Astrocyte of the spinal cord (primary cell): ENCODE measurements at regions not wholly inside any gene's neighbourhood (a gene's known extent, or its start where the extent isn't known, plus 50 kb on each side); places are given as distances from the start of the nearest gene placed in this dataset.

Source experiments
- DNase-seq: peaks from one replicate; pipeline ENCODE4 v3.0.0; 2011; ENCODE audit warnings: low read depth, low spot score
- H3K4me3 ChIP-seq: 2 replicates; pipeline ENCODE4 v1.5.1; 2011; ENCODE audit warnings: low read depth, mild to moderate bottlenecking, low read length, moderate library complexity
- in situ Hi-C: cut with HindIII; loops from 2 replicates; pipeline ENCODE4 v1.10.0; 2017; ENCODE audit warnings: low sequenced_read_pairs
- TF ChIP-seq, protein P1 (sequence below): IDR thresholded peaks from 2 replicates; pipeline ENCODE4 v1.5.1; 2012; ENCODE audit warnings: low read depth, mild to moderate bottlenecking, low read length, inconsistent platforms

DNA sequence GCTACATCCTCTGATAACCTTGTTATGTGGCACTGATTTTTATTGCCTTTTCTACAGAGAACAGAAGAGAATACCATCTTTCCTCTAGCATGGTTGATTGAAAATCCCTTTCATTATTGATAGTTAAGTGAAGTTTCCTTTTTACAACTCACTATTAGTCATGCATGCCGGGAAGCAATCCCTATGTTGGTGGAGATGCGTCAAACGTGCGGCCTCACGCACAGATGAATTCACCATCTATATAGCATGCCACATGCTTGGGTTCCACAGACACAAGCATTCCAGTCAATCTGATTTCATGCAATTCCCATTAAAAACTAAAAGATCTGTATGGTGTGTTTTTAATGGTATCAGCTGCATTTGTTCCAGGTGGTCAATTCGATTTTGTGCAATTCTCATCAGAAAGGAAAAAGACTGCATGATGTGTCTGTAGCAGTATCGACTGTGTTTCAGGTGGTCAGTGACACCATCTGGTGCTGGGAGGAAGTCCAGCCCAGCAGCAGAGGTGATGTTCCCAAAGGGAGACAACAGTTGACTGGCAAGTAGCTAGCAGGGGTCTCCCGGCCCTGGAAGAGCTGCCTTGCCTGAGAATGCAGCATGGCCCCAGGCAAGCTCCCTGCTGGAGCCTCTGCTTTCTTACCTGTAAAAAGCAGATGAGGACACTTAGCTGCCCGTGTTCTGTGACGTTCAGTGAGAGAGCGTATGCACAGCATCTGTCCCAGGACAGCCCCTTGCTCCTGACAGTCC lies 151.3 kb upstream of the NCK2 start:
- in situ Hi-C loops = no loop called here
- TF ChIP-seq, protein P1, sequence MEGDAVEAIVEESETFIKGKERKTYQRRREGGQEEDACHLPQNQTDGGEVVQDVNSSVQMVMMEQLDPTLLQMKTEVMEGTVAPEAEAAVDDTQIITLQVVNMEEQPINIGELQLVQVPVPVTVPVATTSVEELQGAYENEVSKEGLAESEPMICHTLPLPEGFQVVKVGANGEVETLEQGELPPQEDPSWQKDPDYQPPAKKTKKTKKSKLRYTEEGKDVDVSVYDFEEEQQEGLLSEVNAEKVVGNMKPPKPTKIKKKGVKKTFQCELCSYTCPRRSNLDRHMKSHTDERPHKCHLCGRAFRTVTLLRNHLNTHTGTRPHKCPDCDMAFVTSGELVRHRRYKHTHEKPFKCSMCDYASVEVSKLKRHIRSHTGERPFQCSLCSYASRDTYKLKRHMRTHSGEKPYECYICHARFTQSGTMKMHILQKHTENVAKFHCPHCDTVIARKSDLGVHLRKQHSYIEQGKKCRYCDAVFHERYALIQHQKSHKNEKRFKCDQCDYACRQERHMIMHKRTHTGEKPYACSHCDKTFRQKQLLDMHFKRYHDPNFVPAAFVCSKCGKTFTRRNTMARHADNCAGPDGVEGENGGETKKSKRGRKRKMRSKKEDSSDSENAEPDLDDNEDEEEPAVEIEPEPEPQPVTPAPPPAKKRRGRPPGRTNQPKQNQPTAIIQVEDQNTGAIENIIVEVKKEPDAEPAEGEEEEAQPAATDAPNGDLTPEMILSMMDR = no peak
- DNase-seq = no peak
- H3K4me3 ChIP-seq = no peak overlapping the region

DNA sequence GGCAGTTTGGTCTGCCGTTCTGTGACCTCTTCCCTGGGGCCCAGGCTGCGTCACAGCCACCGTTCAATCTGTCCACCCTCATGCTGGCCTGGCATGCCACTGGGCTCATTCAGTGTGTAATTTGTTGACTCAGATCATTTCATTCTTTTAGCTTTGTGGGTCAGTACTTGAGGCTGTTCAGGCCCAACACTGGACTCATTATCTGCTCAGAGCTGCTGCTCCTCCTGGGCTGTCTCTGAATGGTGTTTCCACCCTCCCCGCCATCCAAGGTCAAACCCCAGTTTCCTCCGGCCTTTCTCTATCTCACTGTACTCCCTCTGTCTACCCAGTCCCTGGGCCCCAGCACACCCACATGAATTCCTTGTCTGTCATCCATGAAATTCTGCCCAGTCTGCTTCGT lies 152.4 kb upstream of the NCK2 start:
- no peak overlapping the region for H3K4me3 ChIP-seq
- in situ Hi-C loops = no loop called here

DNA sequence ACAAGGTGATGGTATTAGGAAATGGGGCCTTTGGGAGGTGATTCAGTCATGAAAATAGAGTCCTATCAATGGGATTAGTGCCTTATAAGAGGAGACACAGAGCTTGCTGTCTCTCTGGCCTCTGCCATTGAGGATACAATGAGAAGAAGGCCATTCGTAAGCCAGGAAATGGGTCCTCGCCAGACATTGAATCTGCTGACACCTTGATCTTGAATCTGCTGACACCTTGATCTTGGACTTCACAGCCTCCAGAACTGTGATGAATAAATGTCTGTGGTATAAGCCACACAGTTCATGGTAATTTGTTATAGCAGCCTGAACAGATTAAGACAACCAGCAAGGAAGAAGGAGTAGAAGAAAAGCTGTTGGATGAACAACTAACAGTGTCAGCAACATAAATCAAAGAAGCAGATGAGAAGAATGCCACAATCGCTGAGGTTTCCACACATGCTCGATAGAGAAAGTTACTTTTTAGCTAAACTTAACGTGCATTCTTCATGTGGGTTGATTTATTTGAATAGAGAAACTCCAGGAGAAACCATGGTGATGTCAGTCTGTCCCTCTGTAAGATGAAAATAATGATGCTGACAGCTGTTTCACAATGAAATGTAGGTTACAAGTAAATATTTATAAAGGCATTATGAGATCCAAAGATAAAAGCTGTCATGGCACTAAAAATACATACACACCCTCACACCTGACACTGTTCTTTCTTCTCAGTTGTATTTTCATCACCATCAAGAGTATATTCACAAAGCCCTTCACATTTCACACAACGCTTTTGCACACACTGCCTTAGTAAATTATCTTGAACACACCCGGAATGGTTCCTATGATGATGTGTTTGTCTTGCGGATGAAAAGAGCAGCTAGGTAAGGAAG lies 153.7 kb upstream of the NCK2 start:
- TF ChIP-seq, protein P1 = no peak
- in situ Hi-C loops = no loop called here
- no peak overlapping the region for H3K4me3 ChIP-seq
- DNase-seq = no peak

More for the DNA sequence above, 152.4 kb upstream of the NCK2 start:
- DNase-seq = no peak
- TF ChIP-seq, protein P1 = no peak

DNA sequence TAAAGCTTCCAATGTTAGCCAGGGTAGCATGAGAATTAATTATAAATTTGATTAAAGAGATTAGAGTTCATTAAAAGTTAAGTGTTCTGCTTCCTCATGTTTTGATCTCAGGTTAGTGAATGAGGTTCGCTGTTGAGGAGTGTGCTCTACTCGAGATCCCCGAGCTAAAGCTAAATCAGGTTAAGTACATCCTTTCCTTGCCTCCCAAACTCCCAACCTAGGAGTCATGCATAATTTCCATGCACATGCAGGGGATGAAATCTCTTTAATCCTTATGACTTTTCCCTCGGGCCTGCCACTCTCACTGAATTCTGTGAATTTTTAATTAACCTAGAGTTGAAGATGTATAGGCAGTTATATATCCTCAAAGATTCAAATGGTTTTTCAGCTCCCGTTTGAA lies 156.1 kb upstream of the NCK2 start:
- in situ Hi-C loops = no loop called here
- TF ChIP-seq, protein P1 = no peak
- no peak overlapping the region for H3K4me3 ChIP-seq
- DNase-seq = no peak

DNA sequence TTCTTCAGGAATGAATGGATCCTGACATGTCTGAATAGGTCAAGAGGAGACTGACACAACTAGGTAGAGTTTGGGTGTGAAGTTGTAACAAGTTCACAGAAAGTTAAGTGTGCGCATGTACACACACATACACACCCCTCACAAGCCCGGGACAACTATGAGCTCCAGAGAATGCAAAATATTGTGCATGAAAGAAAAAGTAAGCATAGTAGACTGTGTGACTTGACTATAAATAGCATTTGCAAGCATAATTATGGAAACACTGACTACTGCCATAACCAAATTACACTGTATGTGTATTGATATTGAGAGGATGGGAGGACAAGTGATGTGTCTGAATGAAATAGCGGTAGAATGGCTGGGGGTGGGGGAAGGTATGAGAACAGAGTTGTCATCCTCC lies 157.1 kb upstream of the NCK2 start:
- in situ Hi-C loops = no loop called here
- no peak overlapping the region for H3K4me3 ChIP-seq
- DNase-seq = no peak
- TF ChIP-seq, protein P1 = no peak

DNA sequence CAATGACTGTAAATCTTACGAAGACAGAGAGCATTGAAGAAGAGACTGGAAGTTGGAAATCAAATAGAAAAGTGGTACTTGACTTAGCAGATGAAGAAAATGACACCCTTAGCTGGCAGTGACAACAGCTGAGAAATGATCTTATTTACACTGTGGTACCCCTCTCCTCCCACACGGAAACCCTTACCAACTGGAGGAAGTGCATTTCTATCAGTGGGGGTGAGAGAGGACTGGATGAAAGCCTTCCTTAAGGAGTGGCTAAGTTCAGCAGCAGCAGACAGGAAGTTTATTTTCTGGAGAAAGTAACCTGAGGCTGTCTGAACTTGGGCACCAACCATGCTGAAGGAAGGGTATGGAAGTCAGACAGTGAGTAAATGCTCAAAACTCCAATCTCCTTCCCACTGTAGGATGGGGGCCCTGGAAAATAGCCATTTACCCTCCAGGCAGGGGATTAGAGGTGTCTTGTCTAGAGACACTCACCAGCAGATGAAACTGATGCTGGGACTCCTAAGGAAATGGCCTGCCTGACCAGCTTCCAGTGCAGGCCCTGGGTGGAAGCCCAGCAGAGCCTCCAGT lies 160.2 kb upstream of the NCK2 start:
- DNase-seq = no peak
- in situ Hi-C loops = no loop called here
- TF ChIP-seq, protein P1 = no peak
- no peak overlapping the region for H3K4me3 ChIP-seq
